WTC11 (cell line): ENCODE measurements at regions not wholly inside any gene's neighbourhood (a gene's known extent, or its start where the extent isn't known, plus 50 kb on each side); places are given as distances from the start of the nearest gene placed in this dataset.

ENCODE experiments used
- CTCF ChIP-seq: fragments of 200-600 bp; IDR thresholded peaks from 2 replicates; pipeline ENCODE4 v1.8.0; 2022; ENCODE audit warnings: antibody characterized with exemption
- IRF2 ChIP-seq: sonication (generic); formaldehyde crosslinking; IDR thresholded peaks from 2 replicates; pipeline ENCODE4 v1.8.0; 2022; ENCODE audit warnings: low read depth, missing genetic modification reagents, borderline replicate concordance
- ZBTB21 ChIP-seq: sonication (generic); formaldehyde crosslinking; IDR thresholded peaks from 2 replicates; pipeline ENCODE4 v1.8.1; 2023; ENCODE audit warnings: mild to moderate bottlenecking, missing genetic modification reagents, borderline replicate concordance

DNA sequence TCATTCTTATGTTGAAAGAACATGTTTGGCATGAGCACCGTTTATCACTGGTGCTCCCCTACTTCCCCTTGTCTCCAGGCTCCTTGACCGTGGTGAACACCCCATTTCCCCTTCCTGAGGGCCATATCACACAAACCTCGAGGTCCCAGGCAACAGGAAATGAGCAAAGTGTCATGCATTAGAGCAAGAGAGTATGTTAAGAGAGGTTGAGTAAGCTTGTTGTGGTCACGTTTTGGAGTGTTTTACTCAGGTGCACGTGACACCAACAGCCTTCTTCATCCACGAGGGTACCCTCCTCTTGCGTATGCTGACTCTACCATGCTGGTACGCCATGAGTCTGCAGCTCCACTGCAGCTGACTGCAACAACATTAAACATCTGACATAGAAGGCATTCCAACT, 482.2 kb upstream of the NBEA start:
- no peak for TF ChIP-seq IRF2 (CRISPR knock-in tag)
- TF ChIP-seq CTCF, result no peak
- no peak for TF ChIP-seq ZBTB21 (CRISPR knock-in tag)
